ENCODE measurements at regions not wholly inside any gene's neighbourhood (a gene's known extent, or its start where the extent isn't known, plus 50 kb on each side); places are given as distances from the start of the nearest gene placed in this dataset.

GRCh38 chr2:237171396-237171795, 85.7 kb downstream of the COPS8 start:
- Histone ChIP-seq H3K4me1 (replicated peaks in 1 of 2; ENCODE audit: control insufficient read depth in 2 of 2, insufficient read depth in 2 of 2, low read length in 2 of 2) (no peaks in the 10 kb centered on the region), H3K9me1 (ENCODE audit: control insufficient read depth, insufficient read depth, low read length) (no peaks in the 10 kb centered on the region), H3K36me3 (ENCODE audit: control insufficient read depth, insufficient read depth, low read length) (no peaks in the 10 kb centered on the region), H3K79me2 (ENCODE audit: control insufficient read depth, insufficient read depth, low read length) (no peaks in the 10 kb centered on the region), H2AFZ (ENCODE audit: low read depth, low read length) (no peak overlapping the region), H3K27ac (ENCODE audit: extremely low read depth, low read depth, low read length) (no peak overlapping the region), H3K9me3 (replicated peaks; ENCODE audit: control insufficient read depth, insufficient read depth, low read depth, low read length) (no peaks in the 10 kb centered on the region), H3K9ac (ENCODE audit: insufficient read depth in 1 of 2, low read depth in 2 of 2, low read length in 2 of 2) (no peak overlapping the region), H4K20me1 (replicated peaks; ENCODE audit: control insufficient read depth, insufficient read depth, low read length) (no peaks in the 10 kb centered on the region), H3K4me2 (ENCODE audit: insufficient read depth, low read length) (no peak overlapping the region), H3K4me3 (no peak overlapping the region), H3K27me3 (ENCODE audit: control insufficient read depth in 2 of 2, insufficient read depth in 2 of 2, low read length in 2 of 2) (no peaks in the 10 kb centered on the region)
- FAIRE-seq (no peak), ATAC-seq (no peak), DNase-seq (ENCODE audit: extremely low read depth in 1 of 4, low spot score in 3 of 4) (no peak)
- 0% methylated on average over 8 of the region's 8 CpGs for WGBS (ENCODE audit: insufficient coverage, low coverage, missing lambda C conversion rate)
- TF ChIP-seq ZNF3 (CRISPR knock-in tag; IDR thresholded peaks at IDR 0.05) = no peak
- TF ChIP-seq CEBPB (tag; IDR thresholded peaks at IDR 0.05) = peak; percentile 45; the same call in 1 of the 2 replicates
- TF ChIP-seq, protein P1, sequence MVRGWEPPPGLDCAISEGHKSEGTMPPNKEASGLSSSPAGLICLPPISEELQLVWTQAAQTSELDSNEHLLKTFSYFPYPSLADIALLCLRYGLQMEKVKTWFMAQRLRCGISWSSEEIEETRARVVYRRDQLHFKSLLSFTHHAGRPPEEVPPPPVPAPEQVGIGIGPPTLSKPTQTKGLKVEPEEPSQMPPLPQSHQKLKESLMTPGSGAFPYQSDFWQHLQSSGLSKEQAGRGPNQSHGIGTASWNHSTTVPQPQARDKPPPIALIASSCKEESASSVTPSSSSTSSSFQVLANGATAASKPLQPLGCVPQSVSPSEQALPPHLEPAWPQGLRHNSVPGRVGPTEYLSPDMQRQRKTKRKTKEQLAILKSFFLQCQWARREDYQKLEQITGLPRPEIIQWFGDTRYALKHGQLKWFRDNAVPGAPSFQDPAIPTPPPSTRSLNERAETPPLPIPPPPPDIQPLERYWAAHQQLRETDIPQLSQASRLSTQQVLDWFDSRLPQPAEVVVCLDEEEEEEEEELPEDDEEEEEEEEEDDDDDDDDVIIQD (CRISPR knock-in tag; IDR thresholded peaks at IDR 0.05) = no peak
- no peak for TF ChIP-seq CEBPG (CRISPR knock-in tag; IDR thresholded peaks at IDR 0.05)
- peak; percentile 63 to 67 for TF ChIP-seq CEBPG (tag; conservative IDR thresholded peaks at IDR 0.05 in 1 of 2, IDR thresholded peaks at IDR 0.05 in 1 of 2)
- in situ Hi-C loops (cut with MboI) (no loop called here), intact Hi-C loops (cut with micrococcal nuclease) (no loop called here)
- CTCF ChIA-PET (ENCODE audit: low intra/inter-chr PET ratio) = no interaction called here
- no TSS peak for BruUV-seq (replicated peaks)
- POLR2A ChIA-PET = no interaction called here

GRCh38 chr2:237171881-237172280, 86.2 kb downstream of the COPS8 start:
- H3K27me3 ChIP-seq (ENCODE audit: control insufficient read depth in 2 of 2, insufficient read depth in 2 of 2, low read length in 2 of 2) = no peaks in the 10 kb centered on the region
- no TSS peak for BruUV-seq (replicated peaks)
- H3K79me2 ChIP-seq (ENCODE audit: control insufficient read depth, insufficient read depth, low read length) = no peaks in the 10 kb centered on the region
- H3K9me3 ChIP-seq (replicated peaks; ENCODE audit: control insufficient read depth, insufficient read depth, low read depth, low read length) = no peaks in the 10 kb centered on the region
- FAIRE-seq (no peak), DNase-seq (ENCODE audit: extremely low read depth in 1 of 4, low spot score in 3 of 4) (no peak), ATAC-seq (no peak)
- H4K20me1 ChIP-seq (replicated peaks; ENCODE audit: control insufficient read depth, insufficient read depth, low read length) = no peaks in the 10 kb centered on the region
- H3K4me3 ChIP-seq = no peak overlapping the region
- H3K4me1 ChIP-seq (replicated peaks in 1 of 2; ENCODE audit: control insufficient read depth in 2 of 2, insufficient read depth in 2 of 2, low read length in 2 of 2) = no peaks in the 10 kb centered on the region
- intact Hi-C loops (cut with micrococcal nuclease) (no loop called here), in situ Hi-C loops (cut with MboI) (no loop called here)
- CTCF ChIA-PET (ENCODE audit: low intra/inter-chr PET ratio) = no interaction called here
- H3K9me1 ChIP-seq (ENCODE audit: control insufficient read depth, insufficient read depth, low read length) = no peaks in the 10 kb centered on the region
- no peak overlapping the region for H2AFZ ChIP-seq (ENCODE audit: low read depth, low read length)
- no peak overlapping the region for H3K4me2 ChIP-seq (ENCODE audit: insufficient read depth, low read length)
- POLR2A ChIA-PET = no interaction called here
- H3K27ac ChIP-seq (ENCODE audit: extremely low read depth, low read depth, low read length) = no peak overlapping the region
- H3K9ac ChIP-seq (ENCODE audit: insufficient read depth in 1 of 2, low read depth in 2 of 2, low read length in 2 of 2) = no peak overlapping the region
- H3K36me3 ChIP-seq (ENCODE audit: control insufficient read depth, insufficient read depth, low read length) = no peaks in the 10 kb centered on the region
- 0% methylated on average over 4 of the region's 4 CpGs for WGBS (ENCODE audit: insufficient coverage, low coverage, missing lambda C conversion rate)
- TF ChIP-seq HLTF (IDR thresholded peaks at IDR 0.05) = no peak
- no peak for TF ChIP-seq ELF1 (tag; IDR thresholded peaks at IDR 0.05)
- TF ChIP-seq RBM22 (IDR thresholded peaks at IDR 0.05; ENCODE audit: low read depth, low read length, poor library complexity, severe bottlenecking) = no peak
- no peak for TF ChIP-seq NR0B1 (IDR thresholded peaks at IDR 0.05; ENCODE audit: partially characterized antibody)
- TF ChIP-seq, protein P2, sequence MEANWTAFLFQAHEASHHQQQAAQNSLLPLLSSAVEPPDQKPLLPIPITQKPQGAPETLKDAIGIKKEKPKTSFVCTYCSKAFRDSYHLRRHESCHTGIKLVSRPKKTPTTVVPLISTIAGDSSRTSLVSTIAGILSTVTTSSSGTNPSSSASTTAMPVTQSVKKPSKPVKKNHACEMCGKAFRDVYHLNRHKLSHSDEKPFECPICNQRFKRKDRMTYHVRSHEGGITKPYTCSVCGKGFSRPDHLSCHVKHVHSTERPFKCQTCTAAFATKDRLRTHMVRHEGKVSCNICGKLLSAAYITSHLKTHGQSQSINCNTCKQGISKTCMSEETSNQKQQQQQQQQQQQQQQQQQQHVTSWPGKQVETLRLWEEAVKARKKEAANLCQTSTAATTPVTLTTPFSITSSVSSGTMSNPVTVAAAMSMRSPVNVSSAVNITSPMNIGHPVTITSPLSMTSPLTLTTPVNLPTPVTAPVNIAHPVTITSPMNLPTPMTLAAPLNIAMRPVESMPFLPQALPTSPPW (CRISPR knock-in tag; IDR thresholded peaks at IDR 0.05) = no peak
- no peak for TF ChIP-seq GATAD2A (IDR thresholded peaks at IDR 0.05)
- TF ChIP-seq MAZ (CRISPR knock-in tag; conservative IDR thresholded peaks at IDR 0.05 in 1 of 2, IDR thresholded peaks at IDR 0.05 in 1 of 2) = no peak
- no peak for TF ChIP-seq HSF4 (CRISPR knock-in tag; IDR thresholded peaks at IDR 0.05; ENCODE audit: borderline replicate concordance)
